ENCODE measurements at regions not wholly inside any gene's neighbourhood (a gene's known extent, or its start where the extent isn't known, plus 50 kb on each side); places are given as distances from the start of the nearest gene placed in this dataset.

- WGBS, 2 donors (ENCODE audit: low coverage in 1 of 2) = 56 to 65% methylated on average over 8 of the region's 8 CpGs
- no peak overlapping the region for H3K4me3 ChIP-seq
- TF ChIP-seq POLR2A (IDR thresholded peaks at IDR 0.05) = no peak
- no peak for TF ChIP-seq EP300 (IDR thresholded peaks at IDR 0.05; ENCODE audit: low read depth)
- TF ChIP-seq CTCF (IDR thresholded peaks at IDR 0.05) = no peak
- TF ChIP-seq POLR2AphosphoS5 (IDR thresholded peaks at IDR 0.05) = no peak
- DNase-seq = no peak
- H3K27me3 ChIP-seq = no peaks in the 10 kb centered on the region
- H3K4me1 ChIP-seq = peaks cover 0 to 5% (median 2%) of the 10 kb centered on the region in 4 donors
- in situ Hi-C loops (cut with MboI; ENCODE audit: low pct_ligation_motif_present in 1 of 4, low pct_unique_long_range_greater_than_20kb in 1 of 4, low sequenced_read_pairs in 3 of 4) = no loop called here
- no peaks in the 10 kb centered on the region for H3K9me3 ChIP-seq
- H3K36me3 ChIP-seq = no peaks in the 10 kb centered on the region
- intact Hi-C loops (cut with DNase I; ENCODE audit: low total_unique reads) = no loop called here
- no peak overlapping the region for H3K27ac ChIP-seq
These were observed 217.8 kb upstream of the MEIS1 start for GRCh38 chr2:66217039-66217585.

- H3K36me3 ChIP-seq = no peaks in the 10 kb centered on the region
- TF ChIP-seq CTCF (IDR thresholded peaks at IDR 0.05) = no peak
- H3K4me1 ChIP-seq = peaks cover 0 to 5% (median 2%) of the 10 kb centered on the region in 4 donors
- H3K27me3 ChIP-seq = no peaks in the 10 kb centered on the region
- intact Hi-C loops (cut with DNase I; ENCODE audit: low total_unique reads) (no loop called here), in situ Hi-C loops (cut with MboI; ENCODE audit: low pct_ligation_motif_present in 1 of 4, low pct_unique_long_range_greater_than_20kb in 1 of 4, low sequenced_read_pairs in 3 of 4) (no loop called here)
- no peak for DNase-seq
- H3K9me3 ChIP-seq = no peaks in the 10 kb centered on the region
- 17 to 42% methylated on average over 1 to 3 of the region's 3 CpGs for WGBS, 2 donors (ENCODE audit: low coverage in 1 of 2)
- no peak overlapping the region for H3K27ac ChIP-seq
- H3K4me3 ChIP-seq = no peak overlapping the region
These were observed 222.2 kb upstream of the MEIS1 start for GRCh38 chr2:66212749-66213148.

- intact Hi-C loops (cut with DNase I; ENCODE audit: low total_unique reads) (no loop called here), in situ Hi-C loops (cut with MboI; ENCODE audit: low pct_ligation_motif_present in 1 of 4, low pct_unique_long_range_greater_than_20kb in 1 of 4, low sequenced_read_pairs in 3 of 4) (no loop called here)
- no peak for TF ChIP-seq EP300 (IDR thresholded peaks at IDR 0.05; ENCODE audit: low read depth)
- no peak for TF ChIP-seq POLR2AphosphoS5 (IDR thresholded peaks at IDR 0.05)
- TF ChIP-seq POLR2A (IDR thresholded peaks at IDR 0.05) = no peak
- no peak for TF ChIP-seq CTCF (IDR thresholded peaks at IDR 0.05)
- Histone ChIP-seq H3K9me3 (no peaks in the 10 kb centered on the region), H3K27ac (no peak overlapping the region), H3K4me1 (no peaks in the 10 kb centered on the region), H3K36me3 (no peaks in the 10 kb centered on the region), H3K27me3 (no peaks in the 10 kb centered on the region), H3K4me3 (no peak overlapping the region)
- no peak for DNase-seq
- 73 to 74% methylated on average over 2 of the region's 2 CpGs for WGBS, 2 donors (ENCODE audit: low coverage in 1 of 2)
These were observed 232.3 kb upstream of the MEIS1 start for GRCh38 chr2:66202586-66202985.

- in situ Hi-C loops (cut with MboI; ENCODE audit: low pct_ligation_motif_present in 1 of 4, low pct_unique_long_range_greater_than_20kb in 1 of 4, low sequenced_read_pairs in 3 of 4) = no loop called here
These were observed 233.7 kb upstream of the MEIS1 start for GRCh38 chr2:66201242-66201641.

More at GRCh38 chr2:66201242-66201641, 233.7 kb upstream of the MEIS1 start:
- intact Hi-C loops (cut with DNase I; ENCODE audit: low total_unique reads) = no loop called here
- no peak for DNase-seq
- no peaks in the 10 kb centered on the region for H3K9me3 ChIP-seq
- no peaks in the 10 kb centered on the region for H3K4me1 ChIP-seq
- no peaks in the 10 kb centered on the region for H3K27me3 ChIP-seq
- no peaks in the 10 kb centered on the region for H3K36me3 ChIP-seq
- H3K27ac ChIP-seq = no peak overlapping the region
- WGBS, 2 donors (ENCODE audit: low coverage in 1 of 2) = 81 to 95% methylated on average over 2 of the region's 2 CpGs
- TF ChIP-seq POLR2AphosphoS5 (IDR thresholded peaks at IDR 0.05) (no peak), POLR2A (IDR thresholded peaks at IDR 0.05) (no peak), CTCF (IDR thresholded peaks at IDR 0.05) (no peak), EP300 (IDR thresholded peaks at IDR 0.05; ENCODE audit: low read depth) (no peak)
- H3K4me3 ChIP-seq = no peak overlapping the region
